ENCODE measurements at regions not wholly inside any gene's neighbourhood (a gene's known extent, or its start where the extent isn't known, plus 50 kb on each side); places are given as distances from the start of the nearest gene placed in this dataset.

DNA sequence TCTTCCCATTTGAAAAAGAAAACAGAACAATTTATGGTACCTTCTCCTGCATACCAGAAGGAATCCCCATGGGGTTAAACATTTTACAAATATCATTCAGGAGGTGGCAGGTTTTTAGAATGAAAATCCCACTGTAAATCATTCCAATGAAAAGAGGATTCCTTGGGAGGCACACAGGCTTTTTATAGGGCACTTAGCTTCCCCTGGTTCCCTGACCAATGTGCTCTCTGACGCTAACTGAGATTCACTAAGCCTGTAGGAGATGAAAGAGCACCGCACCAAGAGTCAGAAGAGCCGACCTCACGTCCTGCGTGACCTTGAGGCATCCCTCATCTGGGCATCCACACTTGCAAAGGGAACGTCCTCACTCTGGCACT lies 82.5 kb downstream of the CMPK2 start:
- TF ChIP-seq CTCF (IDR thresholded peaks at IDR 0.05) = no peak
- no peak for TF ChIP-seq POLR2A (IDR thresholded peaks at IDR 0.05)

Measured in esophagus squamous epithelium (tissue), 4 donors.